ENCODE measurements at regions not wholly inside any gene's neighbourhood (a gene's known extent, or its start where the extent isn't known, plus 50 kb on each side); places are given as distances from the start of the nearest gene placed in this dataset. TPM values are rescaled to one million over a fixed set of nuclear protein-coding genes. Genes with fewer than 3 reads are reported as not detected.
A peak's percentile ranks its signal among the peaks of the same experiment; 100 is the strongest.
"Not testable (repeated sequence)": the region's sequence is repeated elsewhere in the genome, so short reads cannot be mapped to it uniquely, and the experiment has no call there.

DNA sequence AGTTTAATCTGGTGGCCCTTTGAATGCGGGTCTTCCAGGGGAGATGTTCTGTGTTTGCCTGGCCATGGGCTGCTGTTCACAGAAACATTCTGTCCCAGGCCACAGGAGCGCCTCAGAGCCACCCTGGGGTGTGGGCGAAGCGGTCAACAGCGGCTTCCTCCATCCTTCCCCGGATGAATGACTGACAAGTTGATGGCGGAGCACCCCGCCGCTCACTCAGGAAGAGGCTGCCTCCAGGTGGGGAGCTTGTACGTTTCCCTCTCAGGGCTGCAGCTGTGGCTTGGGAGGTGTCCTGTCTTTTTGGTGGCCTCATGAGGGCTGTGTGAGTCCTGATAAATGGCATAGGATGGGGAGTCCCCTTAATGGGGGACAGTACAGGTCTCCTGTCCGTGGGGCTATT, 178.4 kb downstream of the NRN1 start:
- Histone ChIP-seq H3K36me3 (no peaks in the 10 kb centered on the region), H3K9ac (no peak overlapping the region), H2AFZ (replicated peaks) (no peak overlapping the region), H3K4me3 (no peak overlapping the region), H3K27me3 (no peaks in the 10 kb centered on the region), H3K79me2 (ENCODE audit: low read depth) (no peaks in the 10 kb centered on the region), H3K4me1 (no peaks in the 10 kb centered on the region), H3K27ac (no peak overlapping the region), H3K9me3 (ENCODE audit: low read depth) (no peaks in the 10 kb centered on the region), H4K20me1 (ENCODE audit: low read depth) (no peaks in the 10 kb centered on the region), H3F3A (ENCODE audit: low read depth) (no peaks in the 10 kb centered on the region), H3K4me2 (no peak overlapping the region)
- TF ChIP-seq EZH2 (IDR thresholded peaks at IDR 0.05) (no peak), EZH2phosphoT487 (IDR thresholded peaks at IDR 0.05) (no peak)
- TF ChIP-seq, protein P1, sequence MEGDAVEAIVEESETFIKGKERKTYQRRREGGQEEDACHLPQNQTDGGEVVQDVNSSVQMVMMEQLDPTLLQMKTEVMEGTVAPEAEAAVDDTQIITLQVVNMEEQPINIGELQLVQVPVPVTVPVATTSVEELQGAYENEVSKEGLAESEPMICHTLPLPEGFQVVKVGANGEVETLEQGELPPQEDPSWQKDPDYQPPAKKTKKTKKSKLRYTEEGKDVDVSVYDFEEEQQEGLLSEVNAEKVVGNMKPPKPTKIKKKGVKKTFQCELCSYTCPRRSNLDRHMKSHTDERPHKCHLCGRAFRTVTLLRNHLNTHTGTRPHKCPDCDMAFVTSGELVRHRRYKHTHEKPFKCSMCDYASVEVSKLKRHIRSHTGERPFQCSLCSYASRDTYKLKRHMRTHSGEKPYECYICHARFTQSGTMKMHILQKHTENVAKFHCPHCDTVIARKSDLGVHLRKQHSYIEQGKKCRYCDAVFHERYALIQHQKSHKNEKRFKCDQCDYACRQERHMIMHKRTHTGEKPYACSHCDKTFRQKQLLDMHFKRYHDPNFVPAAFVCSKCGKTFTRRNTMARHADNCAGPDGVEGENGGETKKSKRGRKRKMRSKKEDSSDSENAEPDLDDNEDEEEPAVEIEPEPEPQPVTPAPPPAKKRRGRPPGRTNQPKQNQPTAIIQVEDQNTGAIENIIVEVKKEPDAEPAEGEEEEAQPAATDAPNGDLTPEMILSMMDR (IDR thresholded peaks at IDR 0.05): no peak
- H3K9me3 Mint-ChIP-seq: no peaks in the 10 kb centered on the region
- peaks cover 32% of the 10 kb centered on the region for H3K4me1 Mint-ChIP-seq
- no peak for DNase-seq (ENCODE audit: low spot score)
- H3K27ac Mint-ChIP-seq: peak overlapping the region; percentile 63
- H3K4me3 Mint-ChIP-seq: no peak overlapping the region
- no peaks in the 10 kb centered on the region for H3K36me3 Mint-ChIP-seq
- peaks cover 8% of the 10 kb centered on the region for H3K27me3 Mint-ChIP-seq (ENCODE audit: insufficient read depth, low read depth)

DNA sequence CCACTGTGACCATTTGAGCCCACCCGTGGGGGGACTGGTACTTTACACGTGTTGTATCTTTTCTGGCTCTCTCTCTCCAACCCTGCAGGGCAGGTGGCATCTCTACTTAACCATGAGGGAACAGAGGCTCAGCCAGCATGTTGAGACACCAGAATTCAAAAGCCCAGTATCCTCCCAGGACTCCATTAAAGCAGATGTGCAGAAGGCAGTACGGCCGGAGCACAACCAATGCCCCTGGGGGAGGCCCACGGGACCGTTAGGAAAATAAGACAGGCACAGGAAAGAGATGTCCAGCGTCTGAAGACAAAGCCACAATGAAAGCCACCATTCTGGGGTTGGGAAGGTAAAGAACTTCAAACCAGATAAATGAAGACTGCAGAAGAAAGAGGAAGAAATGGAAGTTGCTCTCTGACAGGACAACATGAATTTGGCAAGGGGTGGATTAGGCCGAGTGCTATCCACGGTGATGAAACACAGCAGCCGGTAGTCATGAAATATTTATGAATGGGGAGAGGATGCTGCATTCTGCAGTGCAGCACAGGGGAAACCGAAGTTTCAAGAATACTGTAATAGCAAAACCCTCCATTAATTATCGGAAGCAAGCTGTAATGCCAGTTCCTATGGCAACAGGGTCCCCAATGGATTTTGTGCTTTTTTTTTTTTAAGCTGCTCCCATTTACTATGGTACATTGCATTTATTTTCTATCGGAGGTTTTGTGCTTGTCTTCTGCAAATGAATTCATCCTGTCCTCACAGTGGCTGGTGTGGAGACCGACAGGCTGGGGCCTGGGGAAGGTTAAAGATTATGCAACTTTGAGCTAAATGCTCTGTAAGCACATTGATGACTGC, 179.4 kb downstream of the NRN1 start:
- H3K36me3 ChIP-seq: no peaks in the 10 kb centered on the region
- H3K27me3 ChIP-seq: no peaks in the 10 kb centered on the region
- H3K4me3 Mint-ChIP-seq: peak overlapping the region; percentile 21
- no peaks in the 10 kb centered on the region for H4K20me1 ChIP-seq (ENCODE audit: low read depth)
- H3K27me3 Mint-ChIP-seq (ENCODE audit: insufficient read depth, low read depth): peaks cover 12% of the 10 kb centered on the region
- H3K4me2 ChIP-seq: no peak overlapping the region
- H3K4me1 Mint-ChIP-seq: peaks cover 32% of the 10 kb centered on the region
- H3K9ac ChIP-seq: no peak overlapping the region
- H3K4me1 ChIP-seq: no peaks in the 10 kb centered on the region
- no peak overlapping the region for H3K4me3 ChIP-seq
- peaks cover 8% of the 10 kb centered on the region for H3K9me3 Mint-ChIP-seq
- H3K9me3 ChIP-seq (ENCODE audit: low read depth): no peaks in the 10 kb centered on the region
- H2AFZ ChIP-seq (replicated peaks): no peak overlapping the region
- no peak for DNase-seq (ENCODE audit: low spot score)
- TF ChIP-seq, protein P1 (IDR thresholded peaks at IDR 0.05): no peak
- TF ChIP-seq EZH2phosphoT487 (IDR thresholded peaks at IDR 0.05): no peak
- no peak for TF ChIP-seq EZH2 (IDR thresholded peaks at IDR 0.05)
- no peak overlapping the region for H3K27ac ChIP-seq
- H3K27ac Mint-ChIP-seq: peak overlapping the region; percentile 78
- H3K79me2 ChIP-seq (ENCODE audit: low read depth): no peaks in the 10 kb centered on the region
- peaks cover 6% of the 10 kb centered on the region for H3K36me3 Mint-ChIP-seq
- H3F3A ChIP-seq (ENCODE audit: low read depth): no peaks in the 10 kb centered on the region

- not testable (repeated sequence) for DNase-seq (ENCODE audit: low spot score); H3F3A ChIP-seq (ENCODE audit: low read depth); H3K36me3 Mint-ChIP-seq; H3K79me2 ChIP-seq (ENCODE audit: low read depth); H3K4me3 ChIP-seq; H2AFZ ChIP-seq (replicated peaks); H3K36me3 ChIP-seq; H3K4me1 ChIP-seq; H3K9ac ChIP-seq; H3K27me3 Mint-ChIP-seq (ENCODE audit: insufficient read depth, low read depth); H4K20me1 ChIP-seq (ENCODE audit: low read depth); H3K27ac ChIP-seq; H3K4me3 Mint-ChIP-seq; H3K27me3 ChIP-seq; H3K27ac Mint-ChIP-seq; H3K9me3 ChIP-seq (ENCODE audit: low read depth); H3K4me2 ChIP-seq
- H3K4me1 Mint-ChIP-seq: peaks cover 28% of the 10 kb centered on the region
- peaks cover 16% of the 10 kb centered on the region for H3K9me3 Mint-ChIP-seq
Measured at GRCh38 chr6:5824382-5824983, 182.2 kb downstream of the NRN1 start.

Small RNAs in the stretch of these regions (small RNA-seq; reads per million reads assigned to genes)
- not detected for gene RN7SL221P

Data from neural progenitor cell (in vitro differentiated cells).